ENCODE measurements at regions not wholly inside any gene's neighbourhood (a gene's known extent, or its start where the extent isn't known, plus 50 kb on each side); places are given as distances from the start of the nearest gene placed in this dataset.

GRCh38 chr11:128407962-128408361, 179.4 kb downstream of the ETS1 start:
- DNase-seq = no peak

GRCh38 chr11:128405714-128406662, 181.4 kb downstream of the ETS1 start:
- no peak for DNase-seq

- no peak for DNase-seq
Measured at GRCh38 chr11:128405112-128405511, 182.2 kb downstream of the ETS1 start.

GRCh38 chr11:128404437-128404836, 182.9 kb downstream of the ETS1 start:
- no peak for DNase-seq

GRCh38 chr11:128400382-128401203, 186.8 kb downstream of the ETS1 start:
- no peak for DNase-seq

- no peak for DNase-seq
Measured at GRCh38 chr11:128399251-128400121, 187.9 kb downstream of the ETS1 start.

- DNase-seq = no peak
Measured at GRCh38 chr11:128398517-128399250, 188.7 kb downstream of the ETS1 start.

- no peak for DNase-seq
Measured at GRCh38 chr11:128397362-128397761, 190.0 kb downstream of the ETS1 start.

- DNase-seq = no peak
Measured at GRCh38 chr11:128394431-128395089, 192.8 kb downstream of the ETS1 start.

GRCh38 chr11:128392259-128392658, 195.1 kb downstream of the ETS1 start:
- no peak for DNase-seq

- no peak for DNase-seq
Measured at GRCh38 chr11:128391811-128392210, 195.5 kb downstream of the ETS1 start.

- no peak for DNase-seq
Measured at GRCh38 chr11:128390246-128390645, 197.1 kb downstream of the ETS1 start.

GRCh38 chr11:128389461-128389976, 197.8 kb downstream of the ETS1 start:
- no peak for DNase-seq

GRCh38 chr11:128388206-128388815, 199.0 kb downstream of the ETS1 start:
- DNase-seq = no peak

GRCh38 chr11:128379587-128380580, 207.5 kb downstream of the ETS1 start:
- no peak for DNase-seq

- DNase-seq = no peak
Measured at GRCh38 chr11:128375961-128376360, 211.4 kb downstream of the ETS1 start.

GRCh38 chr11:128374026-128374425, 213.3 kb downstream of the ETS1 start:
- no peak for DNase-seq

GRCh38 chr11:128372977-128373376, 214.4 kb downstream of the ETS1 start:
- DNase-seq = no peak

- no peak for DNase-seq
Measured at GRCh38 chr11:128367573-128367972, 219.8 kb downstream of the ETS1 start.
